H1 (cell line): ENCODE measurements at regions not wholly inside any gene's neighbourhood (a gene's known extent, or its start where the extent isn't known, plus 50 kb on each side); places are given as distances from the start of the nearest gene placed in this dataset.

ENCODE experiments used
- CTCF ChIA-PET: fragments of 300-600 bp; sonication (Branson Sonifier 250); formaldehyde crosslinking; loops from one replicate; lab custom pipeline; 2021; ENCODE audit not compliant: partially characterized antibody; lab: Charles Lee
- POLR2A ChIA-PET: fragments of 300-600 bp; sonication (Branson Sonifier 250); formaldehyde crosslinking; loops from one replicate; lab custom pipeline; 2021; ENCODE audit warnings: inconsistent platforms; ENCODE audit not compliant: partially characterized antibody; lab: Charles Lee
- DNase-seq, 2 experiments: peaks; one replicate each; pipeline versions ENCODE4 v3.0.0 to v3.0.0-alpha.2; 2010 to 2022; ENCODE audit warnings: low spot score in 2 of 2, low read depth in 1 of 2, mixed read lengths in 1 of 2
- FAIRE-seq: peaks from 2 replicates; lab custom pipeline; 2011; peaks lifted over from hg19 to GRCh38; lab: Jason Lieb, UNC
- H2AFZ ChIP-seq: 2 replicates; pipeline ENCODE4 v1.8.1; 2012; ENCODE audit warnings: low read length, inconsistent platforms
- H2AK5ac ChIP-seq: 2 replicates; pipeline ENCODE4 v1.6.1; 2013; ENCODE audit warnings: low read depth, low read length
- H2BK120ac ChIP-seq: replicated peaks from 2 replicates; pipeline ENCODE3; 2013; ENCODE audit warnings: low read depth, low read length, inconsistent platforms
- H2BK12ac ChIP-seq: 2 replicates; pipeline ENCODE4 v1.6.1; 2013; ENCODE audit warnings: low read depth, low read length
- H2BK15ac ChIP-seq: 2 replicates; pipeline ENCODE4 v1.6.1; 2013; ENCODE audit warnings: low read length
- H2BK20ac ChIP-seq: 2 replicates; pipeline ENCODE4 v1.6.1; 2013; ENCODE audit warnings: low read length
- H2BK5ac ChIP-seq: 2 replicates; pipeline ENCODE4 v1.6.1; 2013; ENCODE audit warnings: low read depth, low read length
- H3K14ac ChIP-seq: 2 replicates; pipeline ENCODE4 v1.6.1; 2013; ENCODE audit warnings: inconsistent platforms; ENCODE audit not compliant: insufficient read length
- H3K18ac ChIP-seq: 2 replicates; pipeline ENCODE4 v1.6.1; 2013; ENCODE audit warnings: low read length; ENCODE audit errors: extremely low read depth
- H3K23ac ChIP-seq: 2 replicates; pipeline ENCODE4 v1.6.1; 2013; ENCODE audit warnings: inconsistent platforms; ENCODE audit not compliant: insufficient read length
- H3K23me2 ChIP-seq: 2 replicates; pipeline ENCODE4 v1.6.1; 2013; ENCODE audit warnings: low read depth, low read length
- H3K27ac ChIP-seq: 2 replicates; pipeline ENCODE4 v1.6.1; 2011; ENCODE audit warnings: low read depth, low read length, inconsistent platforms
- H3K27me3 ChIP-seq, 4 experiments: replicated peaks in 1 of 4; 1 replicate in 1 of 4; 2 replicates in 3 of 4; pipeline versions ENCODE4 v1.6.1 to v1.8.1; 2011 to 2013; ENCODE audit warnings: low read length in 3 of 4, mild to moderate bottlenecking in 3 of 4, inconsistent platforms in 2 of 4, mixed read lengths in 2 of 4, moderate library complexity in 1 of 4; ENCODE audit not compliant: control insufficient read depth in 3 of 4, insufficient read depth in 3 of 4; ENCODE audit errors: extremely low read depth in 1 of 4
- H3K36me3 ChIP-seq, 4 experiments: 2 replicates each; pipeline versions ENCODE4 v1.6.1 to v1.8.1; 2011 to 2013; ENCODE audit warnings: mild to moderate bottlenecking in 4 of 4, low read length in 3 of 4, moderate library complexity in 2 of 4, control low read depth in 1 of 4, inconsistent platforms in 1 of 4; ENCODE audit not compliant: insufficient read depth in 4 of 4, control insufficient read depth in 2 of 4
- H3K4ac ChIP-seq: replicated peaks from 2 replicates; pipeline ENCODE3; 2013; ENCODE audit warnings: low read length, low read depth, mixed read lengths, inconsistent platforms; ENCODE audit not compliant: insufficient read length
- H3K4me1 ChIP-seq, 4 experiments: replicated peaks in 1 of 4; 1 replicate in 1 of 4; 2 replicates in 3 of 4; pipeline versions ENCODE4 v1.6.1 to v1.8.1; 2011 to 2013; ENCODE audit warnings: low read length in 3 of 4, inconsistent platforms in 2 of 4, mixed read lengths in 1 of 4; ENCODE audit not compliant: insufficient read depth in 4 of 4, control insufficient read depth in 3 of 4
- H3K4me2 ChIP-seq, 2 experiments: 2 replicates each; pipeline versions ENCODE4 v1.6.1 to v1.8.1; 2011 to 2013; ENCODE audit warnings: low read depth in 2 of 2, low read length in 2 of 2, control low read depth in 1 of 2, inconsistent platforms in 1 of 2, mild to moderate bottlenecking in 1 of 2; ENCODE audit not compliant: insufficient read depth in 1 of 2
- H3K4me3 ChIP-seq, 4 experiments: fragments of 200-600, 300-600 bp in 1 of 4; sonication (generic), shearing (Covaris generic), sonication (Bioruptor Twin) in 1 of 4; 2 replicates each; pipeline versions ENCODE4 v1.5.1 to v1.8.1; 2011 to 2016; ENCODE audit warnings: low read length in 4 of 4, low read depth in 3 of 4, control low read depth in 2 of 4, inconsistent platforms in 2 of 4, mild to moderate bottlenecking in 2 of 4, mixed read lengths in 1 of 4, moderate library complexity in 1 of 4; ENCODE audit not compliant: insufficient read depth in 2 of 4; ENCODE audit errors: extremely low read depth in 1 of 4
- H3K56ac ChIP-seq: replicated peaks from 2 replicates; pipeline ENCODE3; 2013; ENCODE audit warnings: low read depth, mild to moderate bottlenecking, mixed read lengths, low read length, inconsistent platforms; ENCODE audit not compliant: insufficient read length
- H3K79me1 ChIP-seq: 2 replicates; pipeline ENCODE4 v1.6.1; 2013; ENCODE audit warnings: low read depth, low read length, control low read depth
- H3K79me2 ChIP-seq, 2 experiments: 2 replicates each; pipeline versions ENCODE4 v1.6.1 to v1.8.1; 2012 to 2013; ENCODE audit warnings: low read length in 2 of 2, mild to moderate bottlenecking in 2 of 2, inconsistent platforms in 1 of 2; ENCODE audit not compliant: insufficient read depth in 2 of 2, control insufficient read depth in 1 of 2
- H3K9ac ChIP-seq, 4 experiments: replicated peaks in 1 of 4; 1 replicate in 1 of 4; 2 replicates in 3 of 4; pipeline versions ENCODE4 v1.6.1 to v1.8.1; 2011 to 2013; ENCODE audit warnings: low read depth in 3 of 4, low read length in 3 of 4, control low read depth in 2 of 4, mild to moderate bottlenecking in 2 of 4, moderate library complexity in 2 of 4, inconsistent platforms in 1 of 4; ENCODE audit errors: extremely low read depth in 1 of 4
- H3K9me3 ChIP-seq, 2 experiments: 2 replicates each; pipeline versions ENCODE4 v1.6.1 to v1.8.1; 2012 to 2013; ENCODE audit warnings: mild to moderate bottlenecking in 2 of 2, moderate library complexity in 2 of 2, control low read depth in 1 of 2, inconsistent platforms in 1 of 2, low read depth in 1 of 2, low read length in 1 of 2, mixed read lengths in 1 of 2; ENCODE audit not compliant: insufficient read depth in 2 of 2
- H4K20me1 ChIP-seq, 2 experiments: replicated peaks in 1 of 2; 2 replicates each; pipeline versions ENCODE3 to v1.8.1; 2011 to 2013; ENCODE audit warnings: inconsistent platforms in 2 of 2, low read length in 2 of 2, mild to moderate bottlenecking in 1 of 2; ENCODE audit not compliant: insufficient read depth in 2 of 2, control insufficient read depth in 1 of 2
- H4K5ac ChIP-seq: 2 replicates; pipeline ENCODE4 v1.6.1; 2013; ENCODE audit warnings: low read length, low read depth, mixed read lengths, inconsistent platforms; ENCODE audit not compliant: insufficient read length
- H4K8ac ChIP-seq: 2 replicates; pipeline ENCODE4 v1.8.0; 2013; ENCODE audit warnings: mild to moderate bottlenecking, moderate library complexity, low read length, inconsistent platforms; ENCODE audit not compliant: insufficient read depth; ENCODE audit errors: extremely low read depth
- H4K91ac ChIP-seq: replicated peaks from 2 replicates; pipeline ENCODE3; 2013; ENCODE audit warnings: low read length, mixed read lengths, inconsistent platforms; ENCODE audit not compliant: insufficient read length
- BCL11A ChIP-seq, 2 experiments: IDR thresholded peaks; one replicate each; pipeline ENCODE4 v1.6.1; 2011; ENCODE audit warnings: low read depth in 2 of 2, low read length in 2 of 2, mild to moderate bottlenecking in 2 of 2
- CTBP2 ChIP-seq: IDR thresholded peaks from 2 replicates; pipeline ENCODE4 v1.7.0; 2011; ENCODE audit warnings: borderline replicate concordance, mild to moderate bottlenecking, moderate library complexity, mixed read lengths, low read length; ENCODE audit not compliant: insufficient read depth, insufficient read length
- EP300 ChIP-seq, 2 experiments: IDR thresholded peaks; 1 replicate in 1 of 2; 2 replicates in 1 of 2; pipeline ENCODE4 v1.6.1; 2011 to 2012; ENCODE audit warnings: low read depth in 2 of 2, low read length in 2 of 2, mild to moderate bottlenecking in 2 of 2, borderline replicate concordance in 1 of 2, inconsistent platforms in 1 of 2, moderate library complexity in 1 of 2
- KDM5A ChIP-seq: fragments of 200-600 bp; IDR thresholded peaks from 2 replicates; pipeline ENCODE4 v1.7.1; 2012; ENCODE audit warnings: mild to moderate bottlenecking, low read length, inconsistent platforms, mixed read lengths
- MAFK ChIP-seq: IDR thresholded peaks from 2 replicates; pipeline ENCODE4 v1.6.1; 2012; ENCODE audit warnings: low read depth, mild to moderate bottlenecking, improper control_type of control experiment, low read length
- NANOG ChIP-seq: IDR thresholded peaks from 2 replicates; pipeline ENCODE4 v1.6.1; 2011; ENCODE audit warnings: low read length, low read depth, mild to moderate bottlenecking, inconsistent platforms; ENCODE audit not compliant: insufficient read depth, poor library complexity, severe bottlenecking
- RFX5 ChIP-seq: IDR thresholded peaks from 2 replicates; pipeline ENCODE4 v1.6.1; 2011; ENCODE audit warnings: low read depth, low read length, improper control_type of control experiment, borderline replicate concordance
- SP2 ChIP-seq: IDR thresholded peaks from 2 replicates; pipeline ENCODE4 v1.6.1; 2012; ENCODE audit warnings: mild to moderate bottlenecking, low read length, inconsistent platforms
- SRF ChIP-seq: IDR thresholded peaks from 2 replicates; pipeline ENCODE4 v1.6.1; 2011; ENCODE audit warnings: mild to moderate bottlenecking, low read depth, low read length, moderate library complexity
- TAF7 ChIP-seq: optimal IDR thresholded peaks from 2 replicates; pipeline ENCODE3; 2011; ENCODE audit warnings: low read depth, mild to moderate bottlenecking, inconsistent platforms, low read length, moderate library complexity, borderline replicate concordance
- TBP ChIP-seq: IDR thresholded peaks from 2 replicates; pipeline ENCODE4 v1.6.1; 2011; ENCODE audit warnings: low read depth, low read length, improper control_type of control experiment
- TCF12 ChIP-seq: IDR thresholded peaks from 2 replicates; pipeline ENCODE4 v1.6.1; 2011; ENCODE audit warnings: low read depth, mild to moderate bottlenecking, low read length
- WGBS, 2 experiments: shearing (Covaris generic) in 1 of 2; methylation state at CpG; one replicate each; pipeline versions ENCODE4 v1.1.6 to v1.1.7; 2013 to 2015; ENCODE audit warnings: low lambda C conversion rate in 2 of 2, mixed read lengths in 2 of 2, inconsistent platforms in 1 of 2, low coverage in 1 of 2, missing lambda C conversion rate in 1 of 2; ENCODE audit not compliant: insufficient replicate concordance in 2 of 2, insufficient coverage in 1 of 2, insufficient read length in 1 of 2; ENCODE audit errors: extremely low coverage in 1 of 2, missing lambda C conversion rate in 1 of 2; 5-methylcytosine and 5-hydroxymethylcytosine counted together
- TF ChIP-seq, protein P1 (sequence below): IDR thresholded peaks from 2 replicates; pipeline ENCODE4 v1.6.1; 2011; ENCODE audit warnings: low read length, improper control_type of control experiment

- no peak overlapping the region for H2BK5ac ChIP-seq
- no peak overlapping the region for H2BK20ac ChIP-seq
- no peak for DNase-seq
- no peak overlapping the region for H3K56ac ChIP-seq
- H3K4me1 ChIP-seq = no peaks in the 10 kb centered on the region
- no peaks in the 10 kb centered on the region for H4K20me1 ChIP-seq
- H3K23ac ChIP-seq = no peak overlapping the region
- H3K18ac ChIP-seq = no peak overlapping the region
- CTCF ChIA-PET = interaction anchor here (0.6 to 1.1 kb wide), 2 partner anchors 9 to 527 kb away, joined by 3 read pairs; no protein-coding TSS in a partner anchor
- no peaks in the 10 kb centered on the region for H3K23me2 ChIP-seq
- no peak overlapping the region for H3K9ac ChIP-seq
- H3K79me1 ChIP-seq = no peaks in the 10 kb centered on the region
- 93% methylated on average over 1 of the region's 1 CpG; no CpG with 5 or more reads in 1 of the 2 experiments for WGBS, 2 experiments
- H2BK15ac ChIP-seq = no peak overlapping the region
- no peak overlapping the region for H3K27ac ChIP-seq
- H3K4ac ChIP-seq = no peak overlapping the region
- H3K4me2 ChIP-seq = no peak overlapping the region
- no peaks in the 10 kb centered on the region for H3K36me3 ChIP-seq
- no peak overlapping the region for H3K4me3 ChIP-seq
- no peak overlapping the region for H2AFZ ChIP-seq
- H3K27me3 ChIP-seq = no peaks in the 10 kb centered on the region
- H4K91ac ChIP-seq = no peak overlapping the region
- no peak overlapping the region for H4K5ac ChIP-seq
- H2BK120ac ChIP-seq = no peak overlapping the region
- no peak overlapping the region for H4K8ac ChIP-seq
- H2BK12ac ChIP-seq = no peak overlapping the region
- H3K9me3 ChIP-seq = no peaks in the 10 kb centered on the region
- no peaks in the 10 kb centered on the region for H3K79me2 ChIP-seq
- no peak overlapping the region for H2AK5ac ChIP-seq
- no peak overlapping the region for H3K14ac ChIP-seq
- no peak for FAIRE-seq
- POLR2A ChIA-PET = no interaction called here
- TF ChIP-seq NANOG = no peak
- TF ChIP-seq, protein P1, sequence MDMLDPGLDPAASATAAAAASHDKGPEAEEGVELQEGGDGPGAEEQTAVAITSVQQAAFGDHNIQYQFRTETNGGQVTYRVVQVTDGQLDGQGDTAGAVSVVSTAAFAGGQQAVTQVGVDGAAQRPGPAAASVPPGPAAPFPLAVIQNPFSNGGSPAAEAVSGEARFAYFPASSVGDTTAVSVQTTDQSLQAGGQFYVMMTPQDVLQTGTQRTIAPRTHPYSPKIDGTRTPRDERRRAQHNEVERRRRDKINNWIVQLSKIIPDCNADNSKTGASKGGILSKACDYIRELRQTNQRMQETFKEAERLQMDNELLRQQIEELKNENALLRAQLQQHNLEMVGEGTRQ = no peak
- no peak for TF ChIP-seq SP2
- TF ChIP-seq TAF7 = no peak
- no peak for TF ChIP-seq RFX5
- no peak for TF ChIP-seq SRF
- TF ChIP-seq CTBP2 = no peak
- TF ChIP-seq TBP = no peak
- TF ChIP-seq TCF12 = no peak
- TF ChIP-seq MAFK = no peak
- TF ChIP-seq BCL11A (IDR thresholded peaks at IDR 0.05; ENCODE audit: low read depth in 2 of 2, low read length in 2 of 2) = no peak
- TF ChIP-seq KDM5A = no peak
- no peak for TF ChIP-seq EP300 (IDR thresholded peaks at IDR 0.05; ENCODE audit: borderline replicate concordance in 1 of 2, low read depth in 2 of 2, low read length in 2 of 2)
These were observed 465.4 kb downstream of the GBE1 start for GRCh38 chr3:81295906-81296577.
